ENCODE measurements at regions not wholly inside any gene's neighbourhood (a gene's known extent, or its start where the extent isn't known, plus 50 kb on each side); places are given as distances from the start of the nearest gene placed in this dataset.

GRCh38 chr6:17226786-17227233 is 54.4 kb upstream of the RBM24 start:
- TF ChIP-seq CTCF (IDR thresholded peaks at IDR 0.05) (no peak), ZFX (IDR thresholded peaks at IDR 0.05; ENCODE audit: borderline replicate concordance) (no peak)
- H3K27ac ChIP-seq, result no peak overlapping the region

GRCh38 chr6:17227403-17227802 is 53.8 kb upstream of the RBM24 start:
- no peak overlapping the region for H3K27ac ChIP-seq
- no peak for TF ChIP-seq CTCF (IDR thresholded peaks at IDR 0.05)
- TF ChIP-seq ZFX (IDR thresholded peaks at IDR 0.05; ENCODE audit: borderline replicate concordance), result no peak

Measured in 22Rv1 (cell line).